Astrocyte of the cerebellum (primary cell): ENCODE measurements at regions not wholly inside any gene's neighbourhood (a gene's known extent, or its start where the extent isn't known, plus 50 kb on each side); places are given as distances from the start of the nearest gene placed in this dataset.

ENCODE experiments used
- DNase-seq: peaks from one replicate; pipeline ENCODE4 v3.0.0-alpha.2; 2011; ENCODE audit warnings: low read depth
- H3K4me3 ChIP-seq: 2 replicates; pipeline ENCODE4 v1.5.1; 2011; ENCODE audit warnings: mild to moderate bottlenecking, low read depth, low read length, moderate library complexity
- CTCF ChIP-seq: IDR thresholded peaks from 2 replicates; pipeline ENCODE4 v1.5.1; 2012; ENCODE audit warnings: low read length, low read depth, moderate library complexity, mild to moderate bottlenecking; ENCODE audit errors: missing control alignments
- in situ Hi-C: cut with HindIII; loops from 2 replicates; pipeline ENCODE4 v1.10.0; 2017; ENCODE audit warnings: low sequenced_read_pairs

- H3K4me3 ChIP-seq: no peak overlapping the region
- no peak for DNase-seq
- no peak for TF ChIP-seq CTCF
- in situ Hi-C loops: no loop called here
Measured at GRCh38 chr6:12426121-12426520, 136.0 kb downstream of the EDN1 start.

DNA sequence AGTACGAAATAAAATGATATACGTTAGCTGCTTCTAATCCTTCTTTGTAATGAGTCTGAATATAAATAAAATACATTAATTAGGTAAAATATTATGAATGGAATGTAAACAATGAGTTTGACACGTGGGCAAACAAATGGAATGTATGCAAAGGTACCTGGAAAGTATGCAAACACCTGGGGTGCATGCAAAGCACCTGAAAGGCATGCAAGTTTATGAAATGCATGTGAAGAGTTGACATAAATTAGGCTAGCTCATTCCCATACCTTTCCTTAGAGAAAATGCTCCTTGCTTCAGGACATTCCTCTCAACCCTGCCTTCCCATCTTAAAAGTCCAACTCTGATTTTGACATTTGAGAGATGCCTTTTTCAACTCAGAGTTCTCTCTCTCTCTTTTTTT is 140.9 kb downstream of the EDN1 start:
- in situ Hi-C loops: no loop called here
- H3K4me3 ChIP-seq: no peak overlapping the region
- TF ChIP-seq CTCF: no peak
- no peak for DNase-seq

DNA sequence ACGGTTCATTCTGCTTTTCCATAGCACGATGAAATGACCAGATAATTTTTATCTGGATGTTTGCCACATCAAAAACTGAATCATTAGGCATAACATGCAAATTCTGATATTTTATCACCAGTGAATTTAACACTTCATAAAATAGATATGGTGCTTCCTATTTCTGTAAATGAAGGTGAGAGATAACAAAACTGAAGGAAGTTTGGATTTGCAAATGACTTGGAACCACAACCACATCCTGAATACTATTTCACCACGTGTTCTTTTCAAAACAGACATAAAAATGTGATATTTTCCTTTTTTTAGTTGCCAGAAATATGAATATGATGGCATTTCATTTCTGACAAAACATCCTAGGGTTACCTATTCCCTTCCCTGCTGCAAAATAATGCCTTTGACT is 146.1 kb downstream of the EDN1 start:
- DNase-seq: no peak
- in situ Hi-C loops: no loop called here
- no peak overlapping the region for H3K4me3 ChIP-seq
- TF ChIP-seq CTCF: no peak

GRCh38 chr6:12436683-12437082 is 146.5 kb downstream of the EDN1 start:
- in situ Hi-C loops: no loop called here
- no peak for TF ChIP-seq CTCF
- no peak for DNase-seq
- H3K4me3 ChIP-seq: no peak overlapping the region

DNA sequence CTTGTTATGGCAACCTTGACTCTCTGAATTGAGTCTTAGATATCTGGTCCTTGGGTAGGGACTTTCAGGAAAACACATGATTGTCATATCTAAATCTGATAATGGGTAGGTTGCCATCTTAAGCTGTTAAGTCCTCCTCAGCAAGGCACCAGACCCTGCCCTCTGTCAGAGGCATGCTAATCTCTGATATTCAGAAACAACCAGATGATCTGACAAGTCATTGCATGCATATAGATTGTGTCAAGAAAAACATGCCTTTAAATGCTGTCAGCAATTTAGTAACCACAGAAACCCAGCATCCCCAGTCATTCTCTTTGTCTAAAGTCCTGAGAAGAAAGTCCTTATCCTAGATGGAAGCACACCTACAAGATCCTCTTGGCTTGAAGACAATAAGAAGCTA is 149.1 kb downstream of the EDN1 start:
- no peak for TF ChIP-seq CTCF
- in situ Hi-C loops: no loop called here
- DNase-seq: no peak
- no peak overlapping the region for H3K4me3 ChIP-seq

DNA sequence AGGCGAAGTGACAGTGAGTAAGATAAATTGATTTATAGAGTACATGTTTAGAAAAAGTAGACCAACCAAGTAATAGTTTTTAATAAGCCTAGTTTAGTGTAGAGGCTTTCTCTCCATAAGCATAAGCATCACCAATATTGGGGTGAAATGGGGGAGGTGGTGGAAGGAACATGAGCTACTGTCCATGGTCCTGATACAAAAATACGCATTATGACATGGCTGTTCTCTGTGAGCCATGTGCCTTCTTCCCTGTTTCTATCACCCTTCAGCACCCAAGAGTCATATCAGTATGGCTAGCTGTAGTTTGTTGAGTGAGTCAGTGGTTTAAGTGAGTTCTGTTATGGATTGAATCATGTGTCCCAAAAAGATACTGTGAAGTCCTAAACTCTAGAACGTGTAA is 150.8 kb downstream of the EDN1 start:
- DNase-seq: no peak
- in situ Hi-C loops: no loop called here
- no peak overlapping the region for H3K4me3 ChIP-seq
- TF ChIP-seq CTCF: no peak

GRCh38 chr6:12442455-12442854 is 152.3 kb downstream of the EDN1 start:
- TF ChIP-seq CTCF: no peak

More at GRCh38 chr6:12442455-12442854, 152.3 kb downstream of the EDN1 start:
- in situ Hi-C loops: no loop called here
- H3K4me3 ChIP-seq: no peak overlapping the region
- no peak for DNase-seq
